SK-N-SH (cell line): ENCODE measurements at regions not wholly inside any gene's neighbourhood (a gene's known extent, or its start where the extent isn't known, plus 50 kb on each side); places are given as distances from the start of the nearest gene placed in this dataset.

Source experiments
- CTCF ChIA-PET: fragments of 300-600, 350-600 bp; formaldehyde crosslinking; extraction: SDS; loops from one replicate; lab custom pipeline; 2021; lab: Yijun Ruan, JAX
- POLR2A ChIA-PET: fragments of 350-600 bp; sonication (Branson Sonifier 250); formaldehyde crosslinking; extraction: SDS; loops from one replicate; lab custom pipeline; 2020; ENCODE audit warnings: antibody characterized with exemption, inconsistent platforms; lab: Yijun Ruan, JAX
- DNase-seq: peaks from one replicate; pipeline ENCODE4 v3.0.0; 2012
- H2AFZ ChIP-seq: fragments of 200-600 bp; sonication (generic); 2 replicates; pipeline ENCODE4 v1.8.1; 2016; ENCODE audit warnings: antibody characterized with exemption, mild to moderate bottlenecking, low read depth
- H3F3A ChIP-seq: fragments of 200-600 bp; sonication (generic); replicated peaks from 2 replicates; pipeline ENCODE3; 2016; ENCODE audit warnings: antibody characterized with exemption, mild to moderate bottlenecking; ENCODE audit not compliant: insufficient read depth
- H3K27ac ChIP-seq, 2 experiments: fragments of 200-500 bp in 1 of 2; fragments of 200-600 bp in 1 of 2; sonication (Bioruptor generic) in 1 of 2; sonication (generic), shearing (Covaris generic) in 1 of 2; 2 replicates each; pipeline versions ENCODE4 v1.5.1 to v1.6.1; 2014 to 2016; ENCODE audit warnings: low read depth in 2 of 2, inconsistent platforms in 1 of 2, low read length in 1 of 2, mild to moderate bottlenecking in 1 of 2, mixed read lengths in 1 of 2
- H3K27me3 ChIP-seq: fragments of 200-600 bp; sonication (generic), shearing (Covaris generic); 2 replicates; pipeline ENCODE4 v1.6.1; 2016; ENCODE audit warnings: mixed run types; ENCODE audit not compliant: insufficient read depth
- H3K36me3 ChIP-seq, 2 experiments: fragments of 200-500 bp in 1 of 2; fragments of 200-600 bp in 1 of 2; sonication (Bioruptor generic) in 1 of 2; sonication (generic) in 1 of 2; replicated peaks in 1 of 2; 2 replicates each; pipeline versions ENCODE3 to v1.5.1; 2014 to 2016; ENCODE audit warnings: low read length in 1 of 2, mild to moderate bottlenecking in 1 of 2; ENCODE audit not compliant: insufficient read depth in 2 of 2, control insufficient read depth in 1 of 2
- H3K4me1 ChIP-seq, 2 experiments: fragments of 200-500 bp in 1 of 2; fragments of 200-600 bp in 1 of 2; sonication (Bioruptor generic) in 1 of 2; sonication (generic), shearing (Covaris generic) in 1 of 2; 2 replicates each; pipeline versions ENCODE4 v1.5.1 to v1.6.1; 2014 to 2016; ENCODE audit warnings: low read depth in 1 of 2, low read length in 1 of 2, mixed run types in 1 of 2; ENCODE audit not compliant: insufficient read depth in 2 of 2, control insufficient read depth in 1 of 2
- H3K4me2 ChIP-seq: fragments of 200-600 bp; sonication (generic), shearing (Covaris generic); 2 replicates; pipeline ENCODE4 v1.6.1; 2017; ENCODE audit warnings: mixed run types
- H3K4me3 ChIP-seq, 2 experiments: fragments of 200-500 bp in 1 of 2; fragments of 200-600 bp in 1 of 2; sonication (Bioruptor generic) in 1 of 2; sonication (generic), shearing (Covaris generic) in 1 of 2; 2 replicates each; pipeline versions ENCODE4 v1.5.1 to v1.8.1; 2014 to 2016; ENCODE audit warnings: low read depth in 2 of 2, inconsistent platforms in 1 of 2, low read length in 1 of 2, mild to moderate bottlenecking in 1 of 2, mixed read lengths in 1 of 2, moderate library complexity in 1 of 2
- H3K79me2 ChIP-seq: fragments of 200-600 bp; sonication (generic); 2 replicates; pipeline ENCODE4 v1.8.1; 2017; ENCODE audit warnings: mild to moderate bottlenecking; ENCODE audit not compliant: insufficient read depth
- H3K9ac ChIP-seq: fragments of 200-600 bp; sonication (generic); 2 replicates; pipeline ENCODE4 v1.6.1; 2017; ENCODE audit warnings: mixed run types
- H3K9me2 ChIP-seq: fragments of 200-600 bp; sonication (generic); 2 replicates; pipeline ENCODE4 v1.6.1; 2017; ENCODE audit warnings: mixed run types
- H3K9me3 ChIP-seq: fragments of 200-600 bp; sonication (generic); 2 replicates; pipeline ENCODE4 v1.6.1; 2017; ENCODE audit warnings: mixed run types, mild to moderate bottlenecking, moderate library complexity
- H4K20me1 ChIP-seq: fragments of 200-600 bp; sonication (generic); 2 replicates; pipeline ENCODE4 v1.6.1; 2017; ENCODE audit warnings: mild to moderate bottlenecking, mixed run types; ENCODE audit not compliant: insufficient read depth
- CTCF ChIP-seq: fragments of 200-600 bp; sonication (generic); IDR thresholded peaks from 2 replicates; pipeline ENCODE4 v1.6.1; 2017; ENCODE audit warnings: antibody characterized with exemption, mild to moderate bottlenecking, moderate library complexity
- ELF1 ChIP-seq: IDR thresholded peaks from 2 replicates; pipeline ENCODE4 v1.4.0; 2012
- EP300 ChIP-seq, 2 experiments: IDR thresholded peaks; 2 replicates each; pipeline versions ENCODE4 v1.4.0 to v1.6.1; 2012; ENCODE audit warnings: borderline replicate concordance in 1 of 2, low read depth in 1 of 2, low read length in 1 of 2
- EZH2phosphoT487 ChIP-seq: fragments of 200-600 bp; sonication (generic); IDR thresholded peaks from 2 replicates; pipeline ENCODE4 v1.6.1; 2017; ENCODE audit warnings: low read depth, mixed run types, mild to moderate bottlenecking, antibody characterized with exemption, moderate library complexity, borderline replicate concordance
- FOXJ3 ChIP-seq: sonication (generic); formaldehyde crosslinking; IDR thresholded peaks from 2 replicates; pipeline ENCODE4 v1.5.1; 2020; ENCODE audit warnings: mild to moderate bottlenecking, missing genetic modification reagents
- FOXM1 ChIP-seq: IDR thresholded peaks from 2 replicates; pipeline ENCODE4 v1.4.0; 2012; ENCODE audit warnings: low read depth, mild to moderate bottlenecking
- GABPA ChIP-seq: IDR thresholded peaks from 2 replicates; pipeline ENCODE4 v1.4.0; 2012; ENCODE audit warnings: low read depth, mild to moderate bottlenecking
- GATA2 ChIP-seq: sonication (generic); formaldehyde crosslinking; IDR thresholded peaks from 2 replicates; pipeline ENCODE4 v1.5.0; 2020; ENCODE audit warnings: mild to moderate bottlenecking, missing genetic modification reagents
- MXI1 ChIP-seq: IDR thresholded peaks from 2 replicates; pipeline ENCODE4 v1.6.1; 2012; ENCODE audit warnings: mild to moderate bottlenecking, low read depth, low read length, improper control_type of control experiment
- POLR2AphosphoS5 ChIP-seq: IDR thresholded peaks from 2 replicates; pipeline ENCODE4 v1.6.1; 2012; ENCODE audit warnings: low read depth, low read length
- RAD21 ChIP-seq: IDR thresholded peaks from 2 replicates; pipeline ENCODE4 v1.6.1; 2012; ENCODE audit warnings: mild to moderate bottlenecking, low read length
- RCOR1 ChIP-seq: fragments of 150-350 bp; IDR thresholded peaks from 2 replicates; pipeline ENCODE4 v1.6.1; 2017; ENCODE audit warnings: antibody characterized with exemption, low read length
- RXRA ChIP-seq: IDR thresholded peaks from 2 replicates; pipeline ENCODE4 v1.4.0; 2012; ENCODE audit warnings: low read depth, mild to moderate bottlenecking, borderline replicate concordance
- SIN3A ChIP-seq: IDR thresholded peaks from 2 replicates; pipeline ENCODE4 v1.6.1; 2012; ENCODE audit warnings: low read depth, mild to moderate bottlenecking, low read length, moderate library complexity, borderline replicate concordance
- TAF1 ChIP-seq: IDR thresholded peaks from 2 replicates; pipeline ENCODE4 v1.6.1; 2012; ENCODE audit warnings: low read depth, mild to moderate bottlenecking, low read length, moderate library complexity, borderline replicate concordance
- TCF12 ChIP-seq: IDR thresholded peaks from 2 replicates; pipeline ENCODE4 v1.4.0; 2012
- USF2 ChIP-seq: fragments of 150-350 bp; IDR thresholded peaks from 2 replicates; pipeline ENCODE4 v1.6.1; 2017; ENCODE audit warnings: antibody characterized with exemption, low read length, low read depth, borderline replicate concordance
- YY1 ChIP-seq: IDR thresholded peaks from 2 replicates; pipeline ENCODE4 v1.4.0; 2012; ENCODE audit warnings: low read depth, mild to moderate bottlenecking
- WGBS: methylation state at CpG from one replicate; pipeline ENCODE4 v1.1.6; 2017; ENCODE audit warnings: low lambda C conversion rate; 5-methylcytosine and 5-hydroxymethylcytosine counted together
- TF ChIP-seq, protein P1 (sequence below): IDR thresholded peaks from 2 replicates; pipeline ENCODE4 v1.4.0; 2012; ENCODE audit warnings: low read depth

- no peak for DNase-seq
- H3K4me2 ChIP-seq: no peak overlapping the region
- no peaks in the 10 kb centered on the region for H3K9me3 ChIP-seq
- ChIA-PET CTCF (no interaction called here), POLR2A (no interaction called here)
- H3K4me1 ChIP-seq: no peaks in the 10 kb centered on the region; a peak in 1 of 4 replicates
- no peak overlapping the region for H3K4me3 ChIP-seq
- TF ChIP-seq TAF1 (no peak), CTCF (no peak), MXI1 (no peak), YY1 (no peak), GABPA (no peak), RAD21 (no peak), USF2 (no peak), GATA2 (CRISPR knock-in tag) (no peak)
- no peaks in the 10 kb centered on the region for H4K20me1 ChIP-seq
- H3K36me3 ChIP-seq: no peaks in the 10 kb centered on the region
- 63% methylated on average over 4 of the region's 4 CpGs for WGBS
- no peak overlapping the region; a peak in 1 of 4 replicates for H3K27ac ChIP-seq
- no peaks in the 10 kb centered on the region for H3K79me2 ChIP-seq
- H3K27me3 ChIP-seq: no peaks in the 10 kb centered on the region
- no peaks in the 10 kb centered on the region for H3F3A ChIP-seq
- no peaks in the 10 kb centered on the region for H3K9me2 ChIP-seq
- H2AFZ ChIP-seq: no peak overlapping the region
- no peak overlapping the region for H3K9ac ChIP-seq
These were observed 483.0 kb upstream of the NBEA start for GRCh38 chr13:34458756-34459715.

GRCh38 chr13:34459856-34460255 is 482.2 kb upstream of the NBEA start:
- no peak overlapping the region for H3K9ac ChIP-seq
- no peaks in the 10 kb centered on the region for H3K36me3 ChIP-seq
- H4K20me1 ChIP-seq: no peaks in the 10 kb centered on the region
- POLR2A ChIA-PET: no interaction called here
- no peaks in the 10 kb centered on the region for H3K27me3 ChIP-seq
- no peaks in the 10 kb centered on the region for H3F3A ChIP-seq
- no peaks in the 10 kb centered on the region for H3K9me3 ChIP-seq
- H3K4me2 ChIP-seq: no peak overlapping the region
- CTCF ChIA-PET: no interaction called here
- no peaks in the 10 kb centered on the region for H3K79me2 ChIP-seq
- no peaks in the 10 kb centered on the region for H3K9me2 ChIP-seq
- 55% methylated on average over 7 of the region's 8 CpGs for WGBS
- H3K4me3 ChIP-seq: no peak overlapping the region
- H2AFZ ChIP-seq: no peak overlapping the region
- no peak overlapping the region for H3K27ac ChIP-seq
- DNase-seq: no peak
- H3K4me1 ChIP-seq: no peaks in the 10 kb centered on the region; a peak in 1 of 4 replicates
- TF ChIP-seq, protein P1, sequence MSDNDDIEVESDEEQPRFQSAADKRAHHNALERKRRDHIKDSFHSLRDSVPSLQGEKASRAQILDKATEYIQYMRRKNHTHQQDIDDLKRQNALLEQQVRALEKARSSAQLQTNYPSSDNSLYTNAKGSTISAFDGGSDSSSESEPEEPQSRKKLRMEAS: no peak
- no peak for TF ChIP-seq USF2
- TF ChIP-seq EP300 (IDR thresholded peaks at IDR 0.05; ENCODE audit: borderline replicate concordance in 1 of 2, low read depth in 1 of 2, low read length in 1 of 2): no peak
- no peak for TF ChIP-seq RCOR1
- TF ChIP-seq EZH2phosphoT487: no peak
- no peak for TF ChIP-seq TAF1
- no peak for TF ChIP-seq POLR2AphosphoS5
- no peak for TF ChIP-seq ELF1
- TF ChIP-seq FOXJ3: no peak
- TF ChIP-seq SIN3A: no peak
- no peak for TF ChIP-seq RXRA
- no peak for TF ChIP-seq FOXM1
- no peak for TF ChIP-seq TCF12
- TF ChIP-seq GABPA: no peak
